Adrenal gland (tissue), 9 donors: ENCODE measurements at regions not wholly inside any gene's neighbourhood (a gene's known extent, or its start where the extent isn't known, plus 50 kb on each side); places are given as distances from the start of the nearest gene placed in this dataset.

ENCODE experiments used
- DNase-seq, 7 donors: peaks; one replicate each; pipeline ENCODE4 v3.0.0-alpha.2; 2019 to 2020
- H3K27ac ChIP-seq, 5 donors: fragments of 200-600 bp; sonication (generic) in 4 of 5; 1 replicate in 3 of 5; 2 replicates in 2 of 5; pipeline versions ENCODE4 v1.5.1 to v1.8.0; 2016 to 2020; ENCODE audit warnings: mild to moderate bottlenecking in 1 of 5
- H3K27me3 ChIP-seq: fragments of 200-600 bp; 2 replicates; pipeline ENCODE4 v1.8.0; 2021
- H3K36me3 ChIP-seq, 2 donors: fragments of 200-600 bp; replicated peaks in 1 of 2; 1 replicate in 1 of 2; 2 replicates in 1 of 2; pipeline versions ENCODE4 v1.5.1 to v1.8.0; 2018 to 2022
- H3K4me1 ChIP-seq, 2 donors: fragments of 200-600 bp; replicated peaks in 1 of 2; 1 replicate in 1 of 2; 2 replicates in 1 of 2; pipeline versions ENCODE4 v1.5.1 to v1.8.0; 2018 to 2021
- H3K4me3 ChIP-seq, 4 donors: fragments of 200-600 bp; sonication (generic) in 3 of 4; one replicate each; pipeline ENCODE4 v1.5.1; 2016 to 2018
- H3K9me3 ChIP-seq, 3 donors: fragments of 200-600 bp; sonication (generic) in 1 of 3; replicated peaks in 1 of 3; 1 replicate in 2 of 3; 2 replicates in 1 of 3; pipeline versions ENCODE4 v1.5.1 to v1.8.0; 2016 to 2021
- POLR2A ChIP-seq, 2 donors: fragments of 450-650 bp; IDR thresholded peaks; one replicate each; pipeline ENCODE4 v1.6.1; 2017; ENCODE audit warnings: antibody characterized with exemption in 2 of 2, mild to moderate bottlenecking in 2 of 2, moderate library complexity in 1 of 2
- WGBS, 4 donors: extraction: QIAGEN DNeasy Blood & Tissue Kit in 2 of 4; methylation state at CpG; one replicate each; pipeline versions ENCODE4 v1.1.5 to v1.1.7; 2013 to 2017; 5-methylcytosine and 5-hydroxymethylcytosine counted together
- intact Hi-C, 2 donors: fragments of 100-400 bp; cut with DNase I; formaldehyde crosslinking; loops; one replicate each; pipeline versions ENCODE4 v1.14.1 to v1.15.0; 2022 to 2023
- TF ChIP-seq, protein P1 (sequence below), 6 experiments: fragments of 450-650 bp in 4 of 6; fragments of 200-600 bp in 2 of 6; sonication (generic) in 1 of 6; IDR thresholded peaks; 1 replicate in 5 of 6; 2 replicates in 1 of 6; pipeline versions ENCODE4 v1.5.1 to v1.8.0; 2016 to 2021; ENCODE audit warnings: antibody characterized with exemption in 6 of 6, mild to moderate bottlenecking in 2 of 6, moderate library complexity in 1 of 6
- donor health status: healthy with polysubstance abuse.
- donor health status: Bipolar disorder and iron deficiency.
- donor health status: DM: yes; HTN: yes; CAD: no.
- donor health status: DM: no; HTN: no; CAD: no.
- donor health status: DM: no; HTN: no; CAD: no.

DNA sequence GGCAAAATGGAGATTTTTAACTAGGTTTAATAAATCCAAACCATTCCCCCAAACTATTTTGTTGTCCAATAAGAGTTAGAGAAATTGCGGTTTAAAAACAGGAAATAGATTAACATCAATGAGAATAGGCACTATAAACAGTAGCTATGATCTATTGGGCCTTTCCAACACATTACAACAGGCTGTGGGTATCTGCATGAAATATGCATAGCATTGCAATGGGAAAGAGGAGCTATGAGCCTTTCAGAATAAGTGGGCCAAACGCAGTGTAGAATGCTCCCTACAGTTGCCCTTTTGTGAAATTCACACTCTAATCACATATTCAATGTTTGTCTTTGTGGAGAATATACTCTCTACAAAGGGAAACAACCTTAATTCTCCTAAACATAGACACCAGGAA lies 305.5 kb upstream of the PRMT6 start:
- Histone ChIP-seq H3K4me3 (no peak overlapping the region), H3K27ac (no peak overlapping the region), H3K9me3 (peaks cover 0 to under 1% (median 0%) of the 10 kb centered on the region in 3 donors), H3K27me3 (no peaks in the 10 kb centered on the region), H3K4me1 (no peaks in the 10 kb centered on the region), H3K36me3 (no peaks in the 10 kb centered on the region)
- DNase-seq: no peak
- intact Hi-C loops: no loop called here
- TF ChIP-seq, protein P1, sequence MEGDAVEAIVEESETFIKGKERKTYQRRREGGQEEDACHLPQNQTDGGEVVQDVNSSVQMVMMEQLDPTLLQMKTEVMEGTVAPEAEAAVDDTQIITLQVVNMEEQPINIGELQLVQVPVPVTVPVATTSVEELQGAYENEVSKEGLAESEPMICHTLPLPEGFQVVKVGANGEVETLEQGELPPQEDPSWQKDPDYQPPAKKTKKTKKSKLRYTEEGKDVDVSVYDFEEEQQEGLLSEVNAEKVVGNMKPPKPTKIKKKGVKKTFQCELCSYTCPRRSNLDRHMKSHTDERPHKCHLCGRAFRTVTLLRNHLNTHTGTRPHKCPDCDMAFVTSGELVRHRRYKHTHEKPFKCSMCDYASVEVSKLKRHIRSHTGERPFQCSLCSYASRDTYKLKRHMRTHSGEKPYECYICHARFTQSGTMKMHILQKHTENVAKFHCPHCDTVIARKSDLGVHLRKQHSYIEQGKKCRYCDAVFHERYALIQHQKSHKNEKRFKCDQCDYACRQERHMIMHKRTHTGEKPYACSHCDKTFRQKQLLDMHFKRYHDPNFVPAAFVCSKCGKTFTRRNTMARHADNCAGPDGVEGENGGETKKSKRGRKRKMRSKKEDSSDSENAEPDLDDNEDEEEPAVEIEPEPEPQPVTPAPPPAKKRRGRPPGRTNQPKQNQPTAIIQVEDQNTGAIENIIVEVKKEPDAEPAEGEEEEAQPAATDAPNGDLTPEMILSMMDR (IDR thresholded peaks at IDR 0.05): no peak
- TF ChIP-seq POLR2A (IDR thresholded peaks at IDR 0.05): no peak
- 64 to 75% (median 67%) methylated on average over 2 of the region's 2 CpGs for WGBS, 4 donors

DNA sequence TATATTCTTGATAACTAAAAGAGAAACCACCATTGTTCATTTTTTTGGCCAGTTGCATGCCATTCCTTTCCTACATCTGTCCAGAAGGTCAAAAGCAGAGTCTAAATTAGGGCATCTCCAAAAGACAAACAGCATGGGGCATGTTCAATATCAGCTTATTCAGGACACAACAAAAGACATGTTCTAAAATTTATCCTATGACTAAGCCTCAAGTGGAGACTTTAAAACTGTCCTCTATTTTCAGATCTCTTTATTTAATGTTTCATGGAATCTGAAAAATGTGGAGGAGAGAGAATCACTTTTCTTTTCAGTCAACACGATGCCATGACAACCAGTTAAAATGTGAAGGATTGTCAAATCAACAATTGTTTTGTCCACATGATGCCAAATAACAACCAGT lies 303.4 kb upstream of the PRMT6 start:
- no peaks in the 10 kb centered on the region for H3K27me3 ChIP-seq
- WGBS, 4 donors: 65 to 74% (median 69%) methylated on average over 1 of the region's 1 CpG
- DNase-seq: no peak
- TF ChIP-seq POLR2A (IDR thresholded peaks at IDR 0.05): no peak
- TF ChIP-seq, protein P1 (IDR thresholded peaks at IDR 0.05): no peak
- H3K36me3 ChIP-seq: no peaks in the 10 kb centered on the region
- no peaks in the 10 kb centered on the region for H3K4me1 ChIP-seq
- no peak overlapping the region for H3K4me3 ChIP-seq
- intact Hi-C loops: no loop called here
- no peak overlapping the region for H3K27ac ChIP-seq
- no peaks in the 10 kb centered on the region for H3K9me3 ChIP-seq

DNA sequence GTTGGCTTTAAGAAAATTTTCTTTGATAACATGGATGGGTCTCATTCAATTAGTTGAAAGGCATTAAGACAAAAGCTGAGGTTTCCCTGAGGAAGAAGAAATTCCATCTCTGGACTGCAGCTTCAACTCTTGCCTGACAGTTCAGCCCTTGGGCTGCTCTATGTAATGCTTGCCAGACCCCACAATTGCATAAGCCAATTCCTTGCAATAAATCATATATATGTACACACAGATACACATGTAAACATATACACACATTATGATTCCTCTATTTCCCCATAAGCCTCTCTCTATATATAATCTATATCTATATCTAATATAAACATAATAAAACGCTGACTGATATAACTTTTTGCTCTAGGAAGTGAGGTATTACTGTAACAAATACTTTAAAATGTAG lies 301.5 kb upstream of the PRMT6 start:
- Histone ChIP-seq H3K4me3 (no peak overlapping the region), H3K4me1 (no peaks in the 10 kb centered on the region), H3K27ac (no peak overlapping the region), H3K36me3 (no peaks in the 10 kb centered on the region), H3K9me3 (no peaks in the 10 kb centered on the region), H3K27me3 (no peaks in the 10 kb centered on the region)
- no peak for DNase-seq
- TF ChIP-seq POLR2A (IDR thresholded peaks at IDR 0.05): no peak
- TF ChIP-seq, protein P1 (IDR thresholded peaks at IDR 0.05): no peak
- intact Hi-C loops: no loop called here
- WGBS, 4 donors: 55 to 78% (median 61%) methylated on average over 1 of the region's 1 CpG

DNA sequence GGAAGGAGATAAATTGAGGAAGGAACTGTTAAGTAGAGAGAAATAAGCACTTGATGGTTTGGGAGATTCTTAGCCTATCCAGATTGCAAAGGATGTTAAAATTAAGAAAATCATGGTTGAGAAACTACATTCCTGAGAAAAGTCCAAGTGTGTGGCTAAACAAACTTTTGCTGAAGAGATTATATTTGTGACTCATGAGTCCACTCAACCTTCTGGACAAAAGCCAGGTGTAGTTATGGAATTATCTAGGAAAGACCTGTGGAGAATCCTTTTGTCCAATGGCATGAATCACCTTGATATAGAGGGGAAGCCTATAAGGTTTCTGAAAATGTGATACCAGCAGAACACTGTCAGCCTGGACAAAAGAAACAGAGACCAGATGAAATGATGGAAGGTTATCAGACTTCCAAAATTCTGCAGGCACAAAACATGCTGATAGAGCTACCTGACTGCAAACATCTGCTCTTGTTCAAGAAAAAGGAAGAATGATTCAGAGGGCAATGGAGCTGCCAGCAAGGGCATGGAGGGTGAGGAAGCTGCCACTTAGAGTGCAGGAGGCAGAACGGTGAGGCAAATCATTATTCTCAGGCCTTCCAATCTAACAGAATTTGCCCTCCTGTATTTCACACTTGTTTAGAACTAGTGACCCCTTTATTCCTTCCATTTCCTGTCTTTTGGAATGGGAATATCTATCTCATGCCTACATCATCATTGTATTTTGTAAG lies 300.6 kb upstream of the PRMT6 start:
- H3K36me3 ChIP-seq: no peaks in the 10 kb centered on the region

More for the DNA sequence above, 300.6 kb upstream of the PRMT6 start:
- TF ChIP-seq, protein P1 (IDR thresholded peaks at IDR 0.05): no peak
- no peak for TF ChIP-seq POLR2A (IDR thresholded peaks at IDR 0.05)
- Histone ChIP-seq H3K27ac (no peak overlapping the region), H3K4me1 (no peaks in the 10 kb centered on the region), H3K9me3 (no peaks in the 10 kb centered on the region), H3K27me3 (no peaks in the 10 kb centered on the region), H3K4me3 (no peak overlapping the region)
- intact Hi-C loops: no loop called here
- 50 to 80% (median 53%) methylated on average over 1 of the region's 1 CpG for WGBS, 4 donors
- DNase-seq: no peak
